ENCODE measurements at regions not wholly inside any gene's neighbourhood (a gene's known extent, or its start where the extent isn't known, plus 50 kb on each side); places are given as distances from the start of the nearest gene placed in this dataset.
"Not testable (repeated sequence)": the region's sequence is repeated elsewhere in the genome, so short reads cannot be mapped to it uniquely, and the experiment has no call there.

GRCh38 chr7:132029369-132030085 is 473.1 kb upstream of the PODXL start:
- DNase-seq: no peak

- no peak for DNase-seq
Measured at GRCh38 chr7:132028144-132028920, 471.9 kb upstream of the PODXL start.

- DNase-seq: no peak
Measured at GRCh38 chr7:132024290-132024689, 467.9 kb upstream of the PODXL start.

GRCh38 chr7:132023466-132023865 is 467.0 kb upstream of the PODXL start:
- DNase-seq: no peak

- DNase-seq: no peak
Measured at GRCh38 chr7:132022188-132022587, 465.8 kb upstream of the PODXL start.

GRCh38 chr7:132019703-132020102 is 463.3 kb upstream of the PODXL start:
- DNase-seq: no peak

GRCh38 chr7:132009778-132010177 is 453.4 kb upstream of the PODXL start:
- DNase-seq: no peak

GRCh38 chr7:132004529-132004928 is 448.1 kb upstream of the PODXL start:
- DNase-seq: no peak

GRCh38 chr7:132002343-132002968 is 446.0 kb upstream of the PODXL start:
- DNase-seq: no peak

- no peak for DNase-seq
Measured at GRCh38 chr7:132001146-132001545, 444.7 kb upstream of the PODXL start.

- no peak for DNase-seq
Measured at GRCh38 chr7:131999193-131999592, 442.8 kb upstream of the PODXL start.

- no peak for DNase-seq
Measured at GRCh38 chr7:131995324-131995723, 438.9 kb upstream of the PODXL start.

- DNase-seq: not testable (repeated sequence)
Measured at GRCh38 chr7:131981069-131981468, 424.6 kb upstream of the PODXL start.

GRCh38 chr7:131978118-131978517 is 421.7 kb upstream of the PODXL start:
- not testable (repeated sequence) for DNase-seq

GRCh38 chr7:131976411-131976810 is 420.0 kb upstream of the PODXL start:
- DNase-seq: no peak

- DNase-seq: no peak
Measured at GRCh38 chr7:131974671-131975070, 418.2 kb upstream of the PODXL start.

GRCh38 chr7:131972251-131972650 is 415.8 kb upstream of the PODXL start:
- no peak for DNase-seq

- DNase-seq: no peak
Measured at GRCh38 chr7:131970602-131971001, 414.2 kb upstream of the PODXL start.

GRCh38 chr7:131969560-131969959 is 413.1 kb upstream of the PODXL start:
- no peak for DNase-seq

GRCh38 chr7:131967216-131967730 is 410.8 kb upstream of the PODXL start:
- DNase-seq: no peak

- DNase-seq: no peak
Measured at GRCh38 chr7:131964203-131964602, 407.8 kb upstream of the PODXL start.

GRCh38 chr7:131961054-131961680 is 404.7 kb upstream of the PODXL start:
- no peak for DNase-seq

GRCh38 chr7:131959106-131959812 is 402.8 kb upstream of the PODXL start:
- no peak for DNase-seq
